OCI-LY7 (cell line): ENCODE measurements at regions not wholly inside any gene's neighbourhood (a gene's known extent, or its start where the extent isn't known, plus 50 kb on each side); places are given as distances from the start of the nearest gene placed in this dataset.

Source experiments
- CTCF ChIP-seq: fragments of 200-600 bp; sonication (generic); conservative IDR thresholded peaks from 2 replicates; pipeline ENCODE4 v1.5.1; 2014; ENCODE audit warnings: mild to moderate bottlenecking, antibody characterized with exemption, low read length, moderate library complexity, mixed read lengths
- EZH2phosphoT487 ChIP-seq: fragments of 200-600 bp; sonication (generic); IDR thresholded peaks from 2 replicates; pipeline ENCODE4 v1.6.1; 2018; ENCODE audit warnings: low read depth, borderline replicate concordance, mild to moderate bottlenecking, mixed run types, antibody characterized with exemption, low read length, moderate library complexity, mixed read lengths

DNA sequence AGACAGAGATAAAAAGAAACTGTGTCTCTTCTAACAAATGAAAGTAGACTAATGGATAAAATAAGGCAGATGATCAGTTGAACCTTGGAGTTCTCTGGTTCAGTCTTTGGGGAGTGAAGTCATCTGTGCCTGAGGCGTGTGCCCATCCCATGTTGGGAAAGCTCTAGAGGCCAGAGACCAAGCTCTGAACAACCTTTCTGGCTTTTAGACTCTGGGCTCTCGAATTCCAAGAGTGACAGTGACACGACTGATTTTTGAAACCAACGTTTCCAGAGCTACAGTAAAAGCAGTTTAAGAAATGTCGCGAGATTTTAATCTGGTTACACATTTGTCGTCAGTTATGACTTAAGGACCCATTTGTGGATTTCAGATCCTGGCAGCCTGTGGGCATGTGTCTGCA lies 83.7 kb upstream of the APCDD1 start:
- TF ChIP-seq CTCF: no peak
- no peak for TF ChIP-seq EZH2phosphoT487
